Kidney (tissue), 13 donors: ENCODE measurements at regions not wholly inside any gene's neighbourhood (a gene's known extent, or its start where the extent isn't known, plus 50 kb on each side); places are given as distances from the start of the nearest gene placed in this dataset.

ENCODE experiments used
- DNase-seq, 5 donors: peaks; one replicate each; pipeline ENCODE4 v3.0.0-alpha.2; 2013 to 2020
- FAIRE-seq: peaks from 2 replicates; lab custom pipeline; 2012; peaks lifted over from hg19 to GRCh38; lab: Jason Lieb, UNC
- H3K27ac ChIP-seq, 2 donors: one replicate each; pipeline ENCODE4 v1.7.0; 2013; ENCODE audit warnings: low read depth in 2 of 2, low read length in 2 of 2, inconsistent platforms in 1 of 2
- H3K27me3 ChIP-seq: one replicate; pipeline ENCODE4 v1.7.1; 2013; ENCODE audit warnings: low read length, inconsistent platforms; ENCODE audit not compliant: control insufficient read depth, insufficient read depth
- H3K36me3 ChIP-seq, 3 donors: one replicate each; pipeline versions ENCODE4 v1.7.0 to v1.7.1; 2013; ENCODE audit warnings: low read length in 3 of 3, control low read depth in 1 of 3, inconsistent platforms in 1 of 3; ENCODE audit not compliant: insufficient read depth in 3 of 3, control insufficient read depth in 2 of 3
- H3K4me1 ChIP-seq, 3 donors: one replicate each; pipeline versions ENCODE4 v1.7.0 to v1.7.1; 2013; ENCODE audit warnings: low read length in 3 of 3, inconsistent platforms in 1 of 3, low read depth in 1 of 3; ENCODE audit not compliant: control insufficient read depth in 2 of 3, insufficient read depth in 2 of 3
- H3K4me3 ChIP-seq, 3 donors: one replicate each; pipeline versions ENCODE4 v1.7.0 to v1.8.1; 2013; ENCODE audit warnings: low read length in 3 of 3, control low read depth in 1 of 3, inconsistent platforms in 1 of 3
- H3K9ac ChIP-seq, 3 donors: one replicate each; pipeline versions ENCODE4 v1.7.0 to v1.7.1; 2013; ENCODE audit warnings: low read length in 3 of 3, control low read depth in 1 of 3, inconsistent platforms in 1 of 3
- H3K9me3 ChIP-seq, 3 donors: one replicate each; pipeline versions ENCODE4 v1.7.0 to v1.7.1; 2013; ENCODE audit warnings: low read length in 3 of 3, control low read depth in 1 of 3, inconsistent platforms in 1 of 3; ENCODE audit not compliant: control insufficient read depth in 2 of 3, insufficient read depth in 1 of 3
- CTCF ChIP-seq: IDR thresholded peaks from 3 replicates; pipeline ENCODE4 v1.5.1; 2012; ENCODE audit warnings: mild to moderate bottlenecking, moderate library complexity, borderline replicate concordance; ENCODE audit not compliant: insufficient read depth; ENCODE audit errors: extremely low read depth
- intact Hi-C: fragments of 100-400 bp; cut with DNase I; formaldehyde crosslinking; loops from one replicate; pipeline ENCODE4 v1.11.1; 2022
- donor health status: control.
- donor health status: control.
- donor health status: control.
- donor health status: control.
- donor health status: control.
- donor health status: DM: yes; HTN: yes; CAD: no.
- donor health status: Normal renal cell carcinoma (clear cell type).

- TF ChIP-seq CTCF = no peak
- H3K4me1 ChIP-seq = no peaks in the 10 kb centered on the region
- no peaks in the 10 kb centered on the region for H3K9me3 ChIP-seq
- no peak overlapping the region for H3K9ac ChIP-seq
- no peaks in the 10 kb centered on the region for H3K27me3 ChIP-seq
- no peaks in the 10 kb centered on the region for H3K36me3 ChIP-seq
- peak in 2 of 5 donors; percentile 10 to 20 for DNase-seq
- FAIRE-seq = no peak
- H3K27ac ChIP-seq = no peak overlapping the region
- H3K4me3 ChIP-seq = no peak overlapping the region
- intact Hi-C loops = no loop called here
Measured at GRCh38 chr12:98106031-98106683, 409.2 kb upstream of the TMPO start.

- intact Hi-C loops = no loop called here
- no peak overlapping the region for H3K27ac ChIP-seq
- FAIRE-seq (no peak), DNase-seq (peak in 4 of 5 donors; percentile 38 to 76 (median 60))
- H3K36me3 ChIP-seq = no peaks in the 10 kb centered on the region
- no peak overlapping the region for H3K4me3 ChIP-seq
- no peaks in the 10 kb centered on the region for H3K9me3 ChIP-seq
- no peak overlapping the region for H3K9ac ChIP-seq
- no peaks in the 10 kb centered on the region for H3K4me1 ChIP-seq
- no peaks in the 10 kb centered on the region for H3K27me3 ChIP-seq
- TF ChIP-seq CTCF = no peak
Measured at GRCh38 chr12:98109266-98109665, 406.1 kb upstream of the TMPO start.

GRCh38 chr12:98110536-98110935 lies 404.9 kb upstream of the TMPO start:
- no peaks in the 10 kb centered on the region for H3K27me3 ChIP-seq
- no peak overlapping the region for H3K27ac ChIP-seq
- H3K9ac ChIP-seq = no peak overlapping the region
- H3K4me3 ChIP-seq = no peak overlapping the region
- FAIRE-seq (no peak), DNase-seq (peak in 2 of 5 donors; percentile 31 to 43)
- TF ChIP-seq CTCF = no peak
- no peaks in the 10 kb centered on the region for H3K9me3 ChIP-seq
- intact Hi-C loops = no loop called here
- H3K36me3 ChIP-seq = no peaks in the 10 kb centered on the region
- H3K4me1 ChIP-seq = no peaks in the 10 kb centered on the region

- Histone ChIP-seq H3K4me3 (no peak overlapping the region), H3K27me3 (no peaks in the 10 kb centered on the region), H3K9me3 (no peaks in the 10 kb centered on the region), H3K4me1 (no peaks in the 10 kb centered on the region), H3K36me3 (no peaks in the 10 kb centered on the region), H3K27ac (no peak overlapping the region), H3K9ac (no peak overlapping the region)
- intact Hi-C loops = no loop called here
- DNase-seq = no peak
- TF ChIP-seq CTCF = no peak
- no peak for FAIRE-seq
Measured at GRCh38 chr12:98113548-98113947, 401.8 kb upstream of the TMPO start.
